GM23338 (cell line): ENCODE measurements at regions not wholly inside any gene's neighbourhood (a gene's known extent, or its start where the extent isn't known, plus 50 kb on each side); places are given as distances from the start of the nearest gene placed in this dataset.

Source experiments
- ATAC-seq: fragments of 200-7000 bp; cut with Tn5 transposase; 3 replicates; pipeline ENCODE4 v1.9.1; 2020
- DNase-seq: peaks from one replicate; pipeline ENCODE4 v3.0.0-alpha.2; 2015; ENCODE audit warnings: low spot score
- H2AFZ ChIP-seq: fragments of 200-600 bp; sonication (generic); 2 replicates; pipeline ENCODE4 v1.8.0; 2016; ENCODE audit warnings: antibody characterized with exemption, mild to moderate bottlenecking, moderate library complexity
- H3F3A ChIP-seq: fragments of 200-600 bp; sonication (generic); replicated peaks from 2 replicates; pipeline ENCODE4 v1.8.0; 2017; ENCODE audit warnings: antibody characterized with exemption, mixed run types, low read depth
- H3K27ac ChIP-seq: fragments of 200-600 bp; sonication (generic); 2 replicates; pipeline ENCODE4 v1.6.1; 2016; ENCODE audit warnings: low read depth
- H3K27me3 ChIP-seq: fragments of 200-600 bp; sonication (generic); 2 replicates; pipeline ENCODE4 v1.8.0; 2016; ENCODE audit warnings: mild to moderate bottlenecking, mixed run types, moderate library complexity; ENCODE audit not compliant: insufficient read depth
- H3K36me3 ChIP-seq: fragments of 200-600 bp; sonication (generic); 2 replicates; pipeline ENCODE4 v1.8.0; 2016; ENCODE audit warnings: mild to moderate bottlenecking; ENCODE audit not compliant: insufficient read depth
- H3K4me1 ChIP-seq: fragments of 200-600 bp; sonication (generic); 2 replicates; pipeline ENCODE4 v1.8.0; 2016; ENCODE audit warnings: mild to moderate bottlenecking, moderate library complexity; ENCODE audit not compliant: insufficient read depth
- H3K4me2 ChIP-seq: fragments of 200-600 bp; sonication (generic); 2 replicates; pipeline ENCODE4 v1.7.1; 2017; ENCODE audit warnings: mixed run types
- H3K4me3 ChIP-seq: fragments of 200-600 bp; sonication (generic); 2 replicates; pipeline ENCODE4 v1.6.1; 2016; ENCODE audit warnings: mixed run types
- H3K79me2 ChIP-seq: fragments of 200-600 bp; sonication (generic); replicated peaks from 2 replicates; pipeline ENCODE4 v1.8.0; 2017; ENCODE audit warnings: mild to moderate bottlenecking; ENCODE audit not compliant: insufficient read depth
- H3K9me2 ChIP-seq: fragments of 200-600 bp; sonication (generic); 2 replicates; pipeline ENCODE4 v1.8.0; 2017; ENCODE audit not compliant: insufficient read depth
- H4K20me1 ChIP-seq: fragments of 200-600 bp; sonication (generic); replicated peaks from 2 replicates; pipeline ENCODE4 v1.8.0; 2017; ENCODE audit warnings: mild to moderate bottlenecking; ENCODE audit not compliant: insufficient read depth
- H3K27ac Mint-ChIP-seq: 2 replicates; pipeline ENCODE4 v1.8.0; 2020; ENCODE audit warnings: inconsistent platforms, mild to moderate bottlenecking, moderate library complexity, mixed read lengths
- H3K27me3 Mint-ChIP-seq: 3 replicates; pipeline ENCODE4 v1.8.0; 2022; ENCODE audit warnings: low read depth, mild to moderate bottlenecking, moderate library complexity, mixed read lengths, inconsistent platforms; ENCODE audit not compliant: insufficient read depth, poor library complexity
- H3K36me3 Mint-ChIP-seq: 3 replicates; pipeline ENCODE4 v1.8.0; 2021; ENCODE audit warnings: low read depth, mild to moderate bottlenecking, inconsistent platforms, moderate library complexity, mixed read lengths
- H3K4me1 Mint-ChIP-seq: 3 replicates; pipeline ENCODE4 v1.8.0; 2020; ENCODE audit warnings: mild to moderate bottlenecking, inconsistent platforms, mixed read lengths
- H3K4me3 Mint-ChIP-seq: 3 replicates; pipeline ENCODE4 v1.8.0; 2021; ENCODE audit warnings: moderate library complexity, mild to moderate bottlenecking, inconsistent platforms, mixed read lengths
- H3K9me3 Mint-ChIP-seq: 3 replicates; pipeline ENCODE4 v1.8.0; 2020; ENCODE audit warnings: moderate library complexity, mild to moderate bottlenecking, inconsistent platforms, mixed read lengths
- CREB1 ChIP-seq: fragments of 250-450 bp; sonication (Bioruptor Pico); IDR thresholded peaks from 2 replicates; pipeline ENCODE4 v1.5.0; 2020; ENCODE audit warnings: low read depth, mild to moderate bottlenecking, moderate library complexity
- CTCF ChIP-seq, 2 experiments: fragments of 200-600 bp in 1 of 2; sonication (generic) in 1 of 2; conservative IDR thresholded peaks; 2 replicates each; pipeline versions ENCODE4 v1.5.1 to v1.6.1; 2016 to 2017; ENCODE audit warnings: antibody characterized with exemption in 2 of 2, low read depth in 2 of 2, mild to moderate bottlenecking in 2 of 2, moderate library complexity in 1 of 2
- ETS1 ChIP-seq: IDR thresholded peaks from 2 replicates; pipeline ENCODE4 v1.6.1; 2016; ENCODE audit warnings: antibody characterized with exemption
- EZH2 ChIP-seq: fragments of 200-600 bp; sonication (generic); IDR thresholded peaks from one replicate; pipeline ENCODE4 v1.8.0; 2017; ENCODE audit warnings: antibody characterized with exemption, mild to moderate bottlenecking, low read depth; ENCODE audit not compliant: unreplicated experiment
- EZH2phosphoT487 ChIP-seq: fragments of 200-600 bp; sonication (generic); IDR thresholded peaks from one replicate; pipeline ENCODE4 v1.8.1; 2018; ENCODE audit warnings: antibody characterized with exemption; ENCODE audit not compliant: unreplicated experiment
- JUNB ChIP-seq: IDR thresholded peaks from one replicate; pipeline ENCODE4 v1.6.1; 2016; ENCODE audit warnings: antibody characterized with exemption; ENCODE audit not compliant: unreplicated experiment
- NANOG ChIP-seq: IDR thresholded peaks from 2 replicates; pipeline ENCODE4 v1.6.1; 2016; ENCODE audit warnings: antibody characterized with exemption, borderline replicate concordance
- POLR2AphosphoS5 ChIP-seq: IDR thresholded peaks from 2 replicates; pipeline ENCODE4 v1.6.1; 2016; ENCODE audit warnings: antibody characterized with exemption, low read depth
- REST ChIP-seq: IDR thresholded peaks from one replicate; pipeline ENCODE4 v1.6.1; 2018; ENCODE audit warnings: antibody characterized with exemption; ENCODE audit not compliant: unreplicated experiment
- STAT1 ChIP-seq: IDR thresholded peaks from one replicate; pipeline ENCODE4 v1.6.1; 2016; ENCODE audit warnings: antibody characterized with exemption; ENCODE audit not compliant: unreplicated experiment
- ZNF114 ChIP-seq: fragments of 250-450 bp; sonication (Bioruptor Pico); IDR thresholded peaks from 2 replicates; pipeline ENCODE4 v1.5.0; 2020; ENCODE audit warnings: mild to moderate bottlenecking, moderate library complexity
- ZNF331 ChIP-seq: fragments of 250-450 bp; sonication (Bioruptor Pico); IDR thresholded peaks from 2 replicates; pipeline ENCODE4 v1.5.0; 2020; ENCODE audit warnings: low read depth, mild to moderate bottlenecking, moderate library complexity
- ZNF462 ChIP-seq: fragments of 250-450 bp; sonication (Bioruptor Pico); IDR thresholded peaks from 2 replicates; pipeline ENCODE4 v1.5.0; 2020; ENCODE audit warnings: mild to moderate bottlenecking, moderate library complexity

- no peak overlapping the region for H2AFZ ChIP-seq
- H3K27me3 ChIP-seq, result no peaks in the 10 kb centered on the region
- no peaks in the 10 kb centered on the region; the same call in 2 of the 3 replicates for H3K9me3 Mint-ChIP-seq
- no peak for TF ChIP-seq STAT1
- no peak for TF ChIP-seq NANOG
- TF ChIP-seq ZNF462 (CRISPR knock-in tag), result no peak
- TF ChIP-seq CTCF (conservative IDR thresholded peaks at IDR 0.05; ENCODE audit: low read depth in 2 of 2), result no peak
- no peak for TF ChIP-seq EZH2phosphoT487
- TF ChIP-seq ZNF331 (CRISPR knock-in tag), result no peak
- TF ChIP-seq CREB1 (CRISPR knock-in tag), result no peak
- no peak for TF ChIP-seq ETS1
- TF ChIP-seq EZH2, result no peak
- no peak for TF ChIP-seq JUNB
- TF ChIP-seq REST, result no peak
- no peak for TF ChIP-seq ZNF114
- no peak for TF ChIP-seq POLR2AphosphoS5
- no peak overlapping the region for H3K4me2 ChIP-seq
- H3K9me2 ChIP-seq, result 0 out of 2 replicates have a peak, but pooled peaks cover 6% of the 10 kb centered on the region
- H3K27me3 Mint-ChIP-seq, result no peaks in the 10 kb centered on the region
- ATAC-seq (no peak), DNase-seq (no peak)
- H3F3A ChIP-seq, result no peaks in the 10 kb centered on the region
- no peaks in the 10 kb centered on the region for H3K36me3 ChIP-seq
- H3K4me3 Mint-ChIP-seq, result no peak overlapping the region
- peaks cover 9% of the 10 kb centered on the region for H3K4me1 Mint-ChIP-seq
- H3K36me3 Mint-ChIP-seq, result no peaks in the 10 kb centered on the region
- no peak overlapping the region for H3K4me3 ChIP-seq
- H3K79me2 ChIP-seq, result no peaks in the 10 kb centered on the region
- H3K27ac ChIP-seq, result no peak overlapping the region
- no peaks in the 10 kb centered on the region for H4K20me1 ChIP-seq
- H3K4me1 ChIP-seq, result peaks cover 3% of the 10 kb centered on the region; the same call in 1 of the 2 replicates
- H3K27ac Mint-ChIP-seq, result no peak overlapping the region
Observed at GRCh38 chr3:76638006-76638405, 401.9 kb upstream of the ROBO2 start.
